Ovary (tissue), 7 donors: ENCODE measurements at regions not wholly inside any gene's neighbourhood (a gene's known extent, or its start where the extent isn't known, plus 50 kb on each side); places are given as distances from the start of the nearest gene placed in this dataset.

Experiments
- DNase-seq, 5 donors: peaks; one replicate each; pipeline ENCODE4 v3.0.0-alpha.2; 2019 to 2020
- H3K27ac ChIP-seq, 2 donors: fragments of 200-600 bp; one replicate each; pipeline versions ENCODE4 v1.5.1 to v1.8.0; 2019 to 2022
- H3K27me3 ChIP-seq: fragments of 200-600 bp; one replicate; pipeline ENCODE4 v1.8.0; 2022
- H3K36me3 ChIP-seq: fragments of 200-600 bp; sonication (generic); one replicate; pipeline ENCODE4 v1.5.1; 2019
- H3K4me1 ChIP-seq: one replicate; pipeline ENCODE4 v1.8.1; 2013; ENCODE audit warnings: mild to moderate bottlenecking, moderate library complexity; ENCODE audit not compliant: insufficient read depth
- H3K4me3 ChIP-seq: fragments of 200-600 bp; sonication (generic); one replicate; pipeline ENCODE4 v1.5.1; 2017
- H3K9me3 ChIP-seq, 2 donors: fragments of 200-600 bp in 1 of 2; sonication (generic) in 1 of 2; one replicate each; pipeline versions ENCODE4 v1.5.1 to v1.8.1; 2013 to 2019; ENCODE audit warnings: mild to moderate bottlenecking in 1 of 2, moderate library complexity in 1 of 2
- EP300 ChIP-seq: sonication (generic); formaldehyde crosslinking; IDR thresholded peaks from one replicate; pipeline ENCODE4 v1.6.1; 2017; ENCODE audit warnings: antibody characterized with exemption
- POLR2A ChIP-seq: fragments of 450-650 bp; IDR thresholded peaks from one replicate; pipeline ENCODE4 v1.6.1; 2017; ENCODE audit warnings: antibody characterized with exemption, mild to moderate bottlenecking, moderate library complexity
- WGBS, 3 donors: extraction: QIAGEN DNeasy Blood & Tissue Kit in 1 of 3; methylation state at CpG; one replicate each; pipeline versions ENCODE4 v1.1.5 to v1.1.7; 2013 to 2017; 5-methylcytosine and 5-hydroxymethylcytosine counted together
- intact Hi-C, 4 donors: fragments of 100-400 bp; cut with DNase I; formaldehyde crosslinking; loops; one replicate each; pipeline versions ENCODE4 v1.11.0 to v1.15.1; 2022 to 2023
- TF ChIP-seq, protein P1 (sequence below), 3 donors: fragments of 450-650 bp in 2 of 3; fragments of 200-600 bp in 1 of 3; IDR thresholded peaks; one replicate each; pipeline versions ENCODE4 v1.5.1 to v1.8.0; 2016 to 2022; ENCODE audit warnings: antibody characterized with exemption in 3 of 3, mild to moderate bottlenecking in 1 of 3
- donor health status: DM: no; HTN: no; CAD: no; lungs with moderate emphysema.
- donor health status: DM: no; HTN: no; CAD: no.
- donor health status: Bipolar disorder and iron deficiency.
- donor health status: DM: no; HTN: no; CAD: no.
- donor health status: DM: yes; HTN: yes; CAD: no.

DNA sequence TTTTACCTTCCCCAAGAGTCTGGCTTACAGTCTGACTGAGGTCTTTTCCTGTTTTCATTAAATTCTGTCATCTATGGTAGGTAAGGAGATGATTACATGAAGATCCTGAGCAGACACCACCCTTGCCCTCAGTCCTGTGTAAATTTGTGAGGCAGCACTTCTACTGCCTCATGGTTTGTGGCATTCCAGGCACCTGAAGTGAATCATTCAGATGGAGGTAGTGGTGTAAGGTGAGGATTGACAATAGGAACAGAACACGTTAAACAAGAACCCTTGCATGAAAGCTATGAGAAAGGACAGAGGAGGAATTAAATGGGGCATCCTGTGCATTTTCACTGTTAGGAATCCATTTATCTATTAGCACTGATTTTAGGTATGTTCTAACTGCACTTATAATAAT lies 618.6 kb downstream of the TLL1 start:
- no peak for DNase-seq
- TF ChIP-seq EP300 (no peak), POLR2A (no peak)
- TF ChIP-seq, protein P1, sequence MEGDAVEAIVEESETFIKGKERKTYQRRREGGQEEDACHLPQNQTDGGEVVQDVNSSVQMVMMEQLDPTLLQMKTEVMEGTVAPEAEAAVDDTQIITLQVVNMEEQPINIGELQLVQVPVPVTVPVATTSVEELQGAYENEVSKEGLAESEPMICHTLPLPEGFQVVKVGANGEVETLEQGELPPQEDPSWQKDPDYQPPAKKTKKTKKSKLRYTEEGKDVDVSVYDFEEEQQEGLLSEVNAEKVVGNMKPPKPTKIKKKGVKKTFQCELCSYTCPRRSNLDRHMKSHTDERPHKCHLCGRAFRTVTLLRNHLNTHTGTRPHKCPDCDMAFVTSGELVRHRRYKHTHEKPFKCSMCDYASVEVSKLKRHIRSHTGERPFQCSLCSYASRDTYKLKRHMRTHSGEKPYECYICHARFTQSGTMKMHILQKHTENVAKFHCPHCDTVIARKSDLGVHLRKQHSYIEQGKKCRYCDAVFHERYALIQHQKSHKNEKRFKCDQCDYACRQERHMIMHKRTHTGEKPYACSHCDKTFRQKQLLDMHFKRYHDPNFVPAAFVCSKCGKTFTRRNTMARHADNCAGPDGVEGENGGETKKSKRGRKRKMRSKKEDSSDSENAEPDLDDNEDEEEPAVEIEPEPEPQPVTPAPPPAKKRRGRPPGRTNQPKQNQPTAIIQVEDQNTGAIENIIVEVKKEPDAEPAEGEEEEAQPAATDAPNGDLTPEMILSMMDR (IDR thresholded peaks at IDR 0.05) = no peak
- no peaks in the 10 kb centered on the region for H3K9me3 ChIP-seq
- no peaks in the 10 kb centered on the region for H3K4me1 ChIP-seq
- H3K27ac ChIP-seq = no peak overlapping the region
- intact Hi-C loops = no loop called here
- no peaks in the 10 kb centered on the region for H3K36me3 ChIP-seq
- 68 to 100% (median 85%) methylated on average over 1 of the region's 1 CpG for WGBS, 3 donors
- H3K27me3 ChIP-seq = no peaks in the 10 kb centered on the region
- no peak overlapping the region for H3K4me3 ChIP-seq

DNA sequence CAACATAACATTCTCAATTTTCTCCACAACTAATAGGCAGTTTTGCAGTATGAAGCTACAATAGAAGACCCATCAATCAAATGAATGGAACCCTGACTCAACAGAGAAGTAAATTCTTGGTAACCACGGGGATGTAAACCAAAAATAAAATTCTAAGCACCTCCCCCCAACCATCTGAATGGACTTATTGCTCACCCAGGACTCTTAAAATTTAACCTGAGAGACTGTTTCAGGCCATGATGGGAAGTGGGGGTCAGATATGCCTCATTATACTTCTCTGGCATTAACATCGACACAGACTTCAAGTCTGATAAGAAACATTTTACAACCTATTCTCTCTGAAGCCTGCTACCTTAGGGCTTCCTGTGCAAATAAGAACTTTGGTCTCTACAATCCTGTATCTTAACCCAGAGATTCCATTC lies 620.9 kb downstream of the TLL1 start:
- no peaks in the 10 kb centered on the region for H3K27me3 ChIP-seq
- H3K36me3 ChIP-seq = no peaks in the 10 kb centered on the region
- H3K27ac ChIP-seq = no peak overlapping the region
- H3K9me3 ChIP-seq = no peaks in the 10 kb centered on the region
- H3K4me3 ChIP-seq = no peak overlapping the region
- no peaks in the 10 kb centered on the region for H3K4me1 ChIP-seq
- no peak for TF ChIP-seq EP300
- TF ChIP-seq, protein P1 (IDR thresholded peaks at IDR 0.05) = no peak
- TF ChIP-seq POLR2A = no peak
- 37 to 59% (median 40%) methylated on average over 2 of the region's 2 CpGs for WGBS, 3 donors
- DNase-seq = no peak
- intact Hi-C loops = no loop called here

DNA sequence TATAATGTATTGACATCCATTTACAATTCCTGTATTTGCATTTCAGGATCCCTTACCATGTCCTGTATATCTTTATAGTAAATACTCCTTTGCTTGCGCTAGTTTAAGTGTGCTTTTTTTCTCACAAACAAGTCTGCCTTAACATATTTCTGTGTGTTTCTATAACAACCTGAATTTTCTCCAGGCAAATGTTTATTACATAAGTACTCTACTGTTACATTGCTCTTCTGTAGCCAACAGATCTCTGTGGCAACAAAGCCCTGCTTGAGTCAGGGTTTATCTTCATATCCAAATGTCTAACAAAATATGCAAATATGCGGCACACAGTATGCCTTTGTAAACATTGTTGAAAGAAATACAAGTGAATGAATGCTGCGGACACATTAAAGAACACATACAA lies 625.5 kb downstream of the TLL1 start:
- Histone ChIP-seq H3K9me3 (no peaks in the 10 kb centered on the region), H3K4me1 (no peaks in the 10 kb centered on the region), H3K36me3 (no peaks in the 10 kb centered on the region), H3K4me3 (no peak overlapping the region), H3K27ac (no peak overlapping the region), H3K27me3 (no peaks in the 10 kb centered on the region)
- DNase-seq = no peak
- intact Hi-C loops = no loop called here
- no peak for TF ChIP-seq EP300
- TF ChIP-seq, protein P1 (IDR thresholded peaks at IDR 0.05) = no peak
- TF ChIP-seq POLR2A = no peak
- WGBS, 3 donors = 57 to 61% (median 60%) methylated on average over 3 of the region's 3 CpGs

DNA sequence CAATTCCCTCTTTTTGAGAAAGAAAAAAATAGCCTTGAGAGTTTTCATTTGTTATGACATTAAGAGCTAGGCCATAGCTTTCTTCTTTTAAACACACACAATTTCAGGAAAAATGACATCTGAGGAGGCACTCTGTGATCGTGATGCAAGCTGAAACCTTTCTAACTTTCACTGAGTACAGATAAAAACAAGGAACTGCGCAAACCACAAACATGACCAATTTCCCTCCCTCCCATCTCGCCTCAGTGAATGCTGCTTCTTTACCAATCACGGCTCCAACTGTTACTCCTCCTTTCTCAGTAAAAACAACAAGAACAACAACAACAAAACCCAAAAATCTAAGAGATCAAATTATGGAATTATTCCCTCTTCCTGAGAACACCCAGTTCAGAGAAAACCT lies 626.8 kb downstream of the TLL1 start:
- Histone ChIP-seq H3K4me3 (no peak overlapping the region), H3K4me1 (no peaks in the 10 kb centered on the region), H3K27me3 (no peaks in the 10 kb centered on the region), H3K9me3 (no peaks in the 10 kb centered on the region), H3K27ac (no peak overlapping the region), H3K36me3 (no peaks in the 10 kb centered on the region)
- intact Hi-C loops = no loop called here
- TF ChIP-seq EP300 (no peak), POLR2A (no peak)
- TF ChIP-seq, protein P1 (IDR thresholded peaks at IDR 0.05) = no peak
- DNase-seq = no peak
- WGBS, 3 donors = 16 to 28% (median 17%) methylated on average over 4 of the region's 4 CpGs

DNA sequence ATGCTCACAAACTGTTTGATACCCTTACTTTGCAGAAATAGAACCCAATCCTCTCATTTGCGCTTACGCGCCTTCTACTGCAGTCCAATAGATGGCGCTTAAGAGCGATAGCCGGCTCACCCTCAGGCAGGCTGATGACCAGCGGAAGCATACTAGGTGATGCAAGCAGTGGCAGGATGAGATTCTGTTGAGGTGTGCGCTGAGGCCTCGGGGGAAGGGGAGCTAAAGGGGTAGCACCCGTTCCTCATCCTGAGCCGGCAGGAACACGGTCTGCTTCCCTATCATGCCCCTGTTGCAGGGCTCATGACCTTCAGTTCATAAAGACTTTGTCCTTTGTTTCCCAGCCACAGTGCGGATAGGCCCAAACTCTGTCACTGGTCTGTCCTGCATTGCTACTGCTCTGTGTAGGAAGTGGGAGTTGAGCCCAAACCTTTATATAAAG lies 628.9 kb downstream of the TLL1 start:
- H3K4me1 ChIP-seq = no peaks in the 10 kb centered on the region
- no peaks in the 10 kb centered on the region for H3K27me3 ChIP-seq
- H3K36me3 ChIP-seq = no peaks in the 10 kb centered on the region
- H3K9me3 ChIP-seq = no peaks in the 10 kb centered on the region
- intact Hi-C loops = no loop called here
- H3K27ac ChIP-seq = no peak overlapping the region
- TF ChIP-seq, protein P1 (IDR thresholded peaks at IDR 0.05) = no peak
- no peak for TF ChIP-seq POLR2A
- TF ChIP-seq EP300 = no peak
- no peak for DNase-seq
- H3K4me3 ChIP-seq = no peak overlapping the region
- 33 to 50% (median 35%) methylated on average over 13 of the region's 13 CpGs for WGBS, 3 donors
